ENCODE measurements at regions not wholly inside any gene's neighbourhood (a gene's known extent, or its start where the extent isn't known, plus 50 kb on each side); places are given as distances from the start of the nearest gene placed in this dataset.

DNA sequence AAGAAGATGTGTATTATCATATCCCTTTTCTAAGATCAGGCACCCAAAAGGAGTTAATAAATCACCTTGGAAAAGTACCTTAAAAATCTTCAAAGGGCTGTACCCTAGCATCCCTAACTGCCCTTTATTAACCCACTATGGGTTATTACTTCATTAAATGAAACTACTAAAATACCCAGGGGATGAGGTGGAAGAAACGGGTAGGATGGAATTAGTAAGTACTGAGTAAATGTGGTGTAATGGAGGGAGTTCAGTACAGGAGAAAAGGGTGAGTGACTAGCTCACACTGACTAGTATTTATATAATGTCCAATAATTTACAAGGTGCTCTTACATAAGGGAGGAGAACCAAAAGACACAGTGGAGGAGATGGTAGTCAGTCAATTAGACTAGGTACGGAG, 51.0 kb upstream of the RASGEF1B start:
- DNase-seq = no peak

GRCh38 chr4:81521708-81522107, 50.0 kb upstream of the RASGEF1B start:
- no peak for DNase-seq

Measured in midbrain (tissue), 1 donor.